HepG2 (cell line): ENCODE measurements at regions not wholly inside any gene's neighbourhood (a gene's known extent, or its start where the extent isn't known, plus 50 kb on each side); places are given as distances from the start of the nearest gene placed in this dataset.
A peak's percentile ranks its signal among the peaks of the same experiment; 100 is the strongest.

ENCODE experiments used
- ATAC-seq: fragments of 200-7000 bp; cut with Tn5 transposase; 3 replicates; pipeline ENCODE4 v1.9.1; 2020; ENCODE audit warnings: mild to moderate bottlenecking, moderate library complexity
- BruUV-seq: library from RNA; stranded (reverse); fragments of 400-500 nt; replicated peaks from 2 replicates; lab custom pipeline; 2021; lab: Mats Ljungman, UMichigan
- CTCF ChIA-PET: fragments of 300-600 bp; formaldehyde crosslinking; extraction: SDS; loops from one replicate; lab custom pipeline; 2021; ENCODE audit warnings: low total read pairs, inconsistent platforms, low intra/inter-chr PET ratio; lab: Yijun Ruan, JAX
- POLR2A ChIA-PET: fragments of 350-600 bp; sonication (Branson Sonifier 250); formaldehyde crosslinking; loops from one replicate; lab custom pipeline; 2020; ENCODE audit warnings: antibody characterized with exemption, inconsistent platforms; lab: Yijun Ruan, JAX
- DNase-seq: peaks from one replicate; pipeline ENCODE4 v3.0.0-alpha.2; 2015; ENCODE audit warnings: low spot score
- FAIRE-seq: peaks from 3 replicates; lab custom pipeline; 2011; peaks lifted over from hg19 to GRCh38; lab: Jason Lieb, UNC
- H2AFZ ChIP-seq: one replicate; pipeline ENCODE4 v1.6.1; 2011; ENCODE audit warnings: low read length, inconsistent platforms
- H3K27ac ChIP-seq: fragments of 300-600 bp; 3 replicates; pipeline ENCODE4 v1.8.0; 2011; ENCODE audit warnings: mixed run types, mild to moderate bottlenecking, mixed read lengths, low read length, inconsistent platforms; ENCODE audit not compliant: insufficient read depth; ENCODE audit errors: extremely low read length
- H3K27me3 ChIP-seq, 2 experiments: fragments of 200-600 bp in 1 of 2; 2 replicates in 1 of 2; 3 replicates in 1 of 2; pipeline versions ENCODE4 v1.6.0 to v1.8.0; 2011; ENCODE audit warnings: low read length in 2 of 2, mild to moderate bottlenecking in 2 of 2, moderate library complexity in 2 of 2, inconsistent platforms in 1 of 2; ENCODE audit not compliant: insufficient read depth in 2 of 2, control insufficient read depth in 1 of 2
- H3K36me3 ChIP-seq, 2 experiments: fragments of 200-600 bp in 1 of 2; replicated peaks in 1 of 2; 2 replicates in 1 of 2; 3 replicates in 1 of 2; pipeline versions ENCODE4 v1.5.1 to v1.8.0; 2011; ENCODE audit warnings: low read length in 2 of 2, inconsistent platforms in 1 of 2; ENCODE audit not compliant: insufficient read depth in 2 of 2, control insufficient read depth in 1 of 2
- H3K4me1 ChIP-seq: 2 replicates; pipeline ENCODE4 v1.5.1; 2012; ENCODE audit warnings: low read length, inconsistent platforms; ENCODE audit not compliant: insufficient read depth
- H3K4me2 ChIP-seq: 2 replicates; pipeline ENCODE4 v1.6.0; 2011; ENCODE audit warnings: low read depth, low read length, inconsistent platforms
- H3K4me3 ChIP-seq, 3 experiments: fragments of 200-600 bp in 1 of 3; sonication (generic), shearing (Covaris generic) in 1 of 3; replicated peaks in 1 of 3; 2 replicates each; pipeline ENCODE4 v1.5.1; 2011 to 2016; ENCODE audit warnings: low read length in 3 of 3, inconsistent platforms in 2 of 3, low read depth in 2 of 3, mild to moderate bottlenecking in 2 of 3, control low read depth in 1 of 3, mixed read lengths in 1 of 3; ENCODE audit not compliant: insufficient read depth in 1 of 3
- H3K79me2 ChIP-seq: one replicate; pipeline ENCODE4 v1.6.1; 2011; ENCODE audit warnings: low read length, inconsistent platforms; ENCODE audit not compliant: insufficient read depth
- H3K9ac ChIP-seq: 2 replicates; pipeline ENCODE4 v1.6.0; 2011; ENCODE audit warnings: mild to moderate bottlenecking, low read depth, low read length, inconsistent platforms; ENCODE audit not compliant: insufficient read depth
- H3K9me3 ChIP-seq: 2 replicates; pipeline ENCODE4 v1.5.1; 2012; ENCODE audit warnings: mild to moderate bottlenecking, low read length
- H4K20me1 ChIP-seq: 2 replicates; pipeline ENCODE4 v1.6.0; 2011; ENCODE audit warnings: inconsistent platforms, mild to moderate bottlenecking, low read length, moderate library complexity; ENCODE audit not compliant: insufficient read depth
- HBP1 ChIP-seq: IDR thresholded peaks from 2 replicates; pipeline ENCODE4 v1.6.1; 2016; ENCODE audit warnings: low read depth, control low read depth
- HMG20B ChIP-seq: conservative IDR thresholded peaks from 2 replicates; pipeline ENCODE4 v1.6.1; 2016; ENCODE audit warnings: missing genetic modification reagents, missing compliant biosample characterization
- IRX3 ChIP-seq: sonication (generic); formaldehyde crosslinking; IDR thresholded peaks from 2 replicates; pipeline ENCODE4 v1.8.1; 2023; ENCODE audit warnings: mild to moderate bottlenecking, low read depth, missing genetic modification reagents, borderline replicate concordance
- MIER2 ChIP-seq: IDR thresholded peaks from 2 replicates; pipeline ENCODE4 v1.6.1; 2016; ENCODE audit warnings: missing biosample characterization, missing genetic modification reagents
- MYC ChIP-seq: sonication (generic); formaldehyde crosslinking; IDR thresholded peaks from 2 replicates; pipeline ENCODE4 v1.9.0; 2021; ENCODE audit warnings: missing genetic modification reagents, borderline replicate concordance
- NKX3-1 ChIP-seq: sonication (generic); formaldehyde crosslinking; IDR thresholded peaks from 2 replicates; pipeline ENCODE4 v1.5.0; 2020; ENCODE audit warnings: missing genetic modification reagents
- SOX13 ChIP-seq, 3 experiments: fragments of 450-650 bp in 1 of 3; sonication (generic) in 1 of 3; formaldehyde crosslinking in 1 of 3; IDR thresholded peaks in 2 of 3; conservative IDR thresholded peaks in 1 of 3; 2 replicates each; pipeline versions ENCODE4 v1.5.0 to v1.6.1; 2016 to 2020; ENCODE audit warnings: antibody characterized with exemption in 1 of 3, mild to moderate bottlenecking in 1 of 3, missing compliant biosample characterization in 1 of 3, missing genetic modification reagents in 1 of 3, moderate library complexity in 1 of 3
- STAT5B ChIP-seq: sonication (generic); formaldehyde crosslinking; IDR thresholded peaks from 2 replicates; pipeline ENCODE4 v1.4.0; 2020; ENCODE audit warnings: missing genetic modification reagents
- ZC3H4 ChIP-seq: sonication (generic); formaldehyde crosslinking; IDR thresholded peaks from 2 replicates; pipeline ENCODE4 v1.4.0; 2020; ENCODE audit warnings: missing genetic modification reagents, borderline replicate concordance
- ZMYM4 ChIP-seq: sonication (generic); formaldehyde crosslinking; IDR thresholded peaks from 2 replicates; pipeline ENCODE4 v1.8.1; 2023; ENCODE audit warnings: mild to moderate bottlenecking, missing genetic modification reagents
- ZNF20 ChIP-seq: sonication (generic); formaldehyde crosslinking; IDR thresholded peaks from 2 replicates; pipeline ENCODE4 v1.4.0; 2020; ENCODE audit warnings: mild to moderate bottlenecking, moderate library complexity, missing genetic modification reagents
- ZNF674 ChIP-seq: sonication (generic); formaldehyde crosslinking; IDR thresholded peaks from 2 replicates; pipeline ENCODE4 v1.5.0; 2020; ENCODE audit warnings: low read depth, mild to moderate bottlenecking, missing genetic modification reagents
- ZNF746 ChIP-seq: sonication (generic); formaldehyde crosslinking; IDR thresholded peaks from 2 replicates; pipeline ENCODE4 v1.8.0; 2022; ENCODE audit warnings: mild to moderate bottlenecking, missing genetic modification reagents
- WGBS: methylation state at CpG from one replicate; pipeline ENCODE4 v1.1.6; 2017; ENCODE audit warnings: low lambda C conversion rate; 5-methylcytosine and 5-hydroxymethylcytosine counted together
- in situ Hi-C: cut with HindIII; loops from 2 replicates; pipeline ENCODE4 v1.10.0; 2017; ENCODE audit warnings: low pct_unique_long_range_greater_than_20kb; ENCODE audit not compliant: extremely low pct_ligation_motif_present
- intact Hi-C: fragments of 100-400 bp; cut with micrococcal nuclease; formaldehyde crosslinking; loops from one replicate; pipeline ENCODE4 v1.10.0; 2022; ENCODE audit not compliant: unreplicated experiment
- TF ChIP-seq, protein P1 (sequence below): sonication (generic); formaldehyde crosslinking; IDR thresholded peaks from 2 replicates; pipeline ENCODE4 v1.5.0; 2020; ENCODE audit warnings: mild to moderate bottlenecking, missing genetic modification reagents, borderline replicate concordance
- TF ChIP-seq, protein P2 (sequence below): IDR thresholded peaks from 2 replicates; pipeline ENCODE4 v1.4.0; 2020; ENCODE audit warnings: mild to moderate bottlenecking, missing genetic modification reagents
- TF ChIP-seq, protein P3 (sequence below): sonication (generic); formaldehyde crosslinking; IDR thresholded peaks from 2 replicates; pipeline ENCODE4 v1.8.1; 2023; ENCODE audit warnings: mild to moderate bottlenecking, missing genetic modification reagents

DNA sequence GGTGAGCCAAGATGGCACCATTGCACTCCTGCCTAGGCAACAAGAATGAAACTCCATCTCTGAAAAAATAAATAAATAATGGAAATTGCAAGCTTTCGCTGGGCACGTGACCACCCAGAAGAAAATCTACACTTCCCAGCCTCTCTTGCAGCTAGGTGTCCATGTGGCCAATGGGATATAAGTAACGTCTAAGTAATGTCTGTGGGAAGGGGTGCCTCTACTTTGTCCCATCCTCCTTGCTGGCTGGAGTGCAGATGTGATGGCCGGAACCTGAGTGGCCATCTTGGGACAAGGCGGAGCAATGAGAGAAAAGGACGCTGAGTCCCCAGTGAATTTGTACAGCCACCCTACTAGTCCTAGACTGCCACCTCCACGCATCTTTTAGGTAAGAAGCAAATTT lies 99.8 kb upstream of the PTPN1 start:
- Histone ChIP-seq H3K27me3 (no peaks in the 10 kb centered on the region), H3K36me3 (no peaks in the 10 kb centered on the region), H3K9me3 (no peaks in the 10 kb centered on the region), H3K4me2 (no peak overlapping the region), H2AFZ (no peak overlapping the region), H4K20me1 (no peaks in the 10 kb centered on the region), H3K79me2 (no peaks in the 10 kb centered on the region), H3K9ac (no peak overlapping the region), H3K4me3 (no peak overlapping the region), H3K27ac (no peak overlapping the region), H3K4me1 (peaks cover 91% of the 10 kb centered on the region)
- no peak for DNase-seq
- in situ Hi-C loops = no loop called here
- ChIA-PET CTCF (no interaction called here), POLR2A (interaction anchor here (1.3 to 1.9 kb wide), 3 partner anchors 11 to 20 kb away, joined by 4 to 11 read pairs (median 7); no protein-coding TSS in a partner anchor)
- no TSS peak for BruUV-seq
- intact Hi-C loops = no loop called here
- no peak for FAIRE-seq
- no peak for ATAC-seq
- 96% methylated on average over 7 of the region's 7 CpGs for WGBS
- TF ChIP-seq, protein P1, sequence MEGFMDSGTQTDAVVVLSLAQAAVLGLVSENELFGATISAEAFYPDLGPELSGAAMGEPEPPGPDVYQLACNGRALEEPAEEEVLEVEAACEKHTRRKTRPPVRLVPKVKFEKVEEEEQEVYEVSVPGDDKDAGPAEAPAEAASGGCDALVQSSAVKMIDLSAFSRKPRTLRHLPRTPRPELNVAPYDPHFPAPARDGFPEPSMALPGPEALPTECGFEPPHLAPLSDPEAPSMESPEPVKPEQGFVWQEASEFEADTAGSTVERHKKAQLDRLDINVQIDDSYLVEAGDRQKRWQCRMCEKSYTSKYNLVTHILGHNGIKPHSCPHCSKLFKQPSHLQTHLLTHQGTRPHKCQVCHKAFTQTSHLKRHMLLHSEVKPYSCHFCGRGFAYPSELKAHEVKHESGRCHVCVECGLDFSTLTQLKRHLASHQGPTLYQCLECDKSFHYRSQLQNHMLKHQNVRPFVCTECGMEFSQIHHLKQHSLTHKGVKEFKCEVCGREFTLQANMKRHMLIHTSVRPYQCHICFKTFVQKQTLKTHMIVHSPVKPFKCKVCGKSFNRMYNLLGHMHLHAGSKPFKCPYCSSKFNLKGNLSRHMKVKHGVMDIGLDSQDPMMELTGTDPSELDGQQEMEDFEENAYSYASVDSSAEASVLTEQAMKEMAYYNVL (CRISPR knock-in tag) = no peak
- TF ChIP-seq MIER2 (CRISPR knock-in tag) (no peak), SOX13 (IDR thresholded peaks at IDR 0.05) (no peak), SOX13 (CRISPR knock-in tag; conservative IDR thresholded peaks at IDR 0.05 in 1 of 2, IDR thresholded peaks at IDR 0.05 in 1 of 2) (no peak), IRX3 (no peak), MYC (CRISPR knock-in tag) (no peak), HBP1 (CRISPR knock-in tag) (no peak), NKX3-1 (CRISPR knock-in tag) (no peak), ZMYM4 (0 out of 2 replicates have a peak, but pooled peaks have one; percentile 24), ZNF20 (CRISPR knock-in tag) (no peak), ZC3H4 (CRISPR knock-in tag) (no peak), HMG20B (CRISPR knock-in tag) (no peak), ZNF674 (CRISPR knock-in tag) (no peak), STAT5B (CRISPR knock-in tag) (no peak), ZNF746 (0 out of 2 replicates have a peak, but pooled peaks have one; percentile 32)
- TF ChIP-seq, protein P2, sequence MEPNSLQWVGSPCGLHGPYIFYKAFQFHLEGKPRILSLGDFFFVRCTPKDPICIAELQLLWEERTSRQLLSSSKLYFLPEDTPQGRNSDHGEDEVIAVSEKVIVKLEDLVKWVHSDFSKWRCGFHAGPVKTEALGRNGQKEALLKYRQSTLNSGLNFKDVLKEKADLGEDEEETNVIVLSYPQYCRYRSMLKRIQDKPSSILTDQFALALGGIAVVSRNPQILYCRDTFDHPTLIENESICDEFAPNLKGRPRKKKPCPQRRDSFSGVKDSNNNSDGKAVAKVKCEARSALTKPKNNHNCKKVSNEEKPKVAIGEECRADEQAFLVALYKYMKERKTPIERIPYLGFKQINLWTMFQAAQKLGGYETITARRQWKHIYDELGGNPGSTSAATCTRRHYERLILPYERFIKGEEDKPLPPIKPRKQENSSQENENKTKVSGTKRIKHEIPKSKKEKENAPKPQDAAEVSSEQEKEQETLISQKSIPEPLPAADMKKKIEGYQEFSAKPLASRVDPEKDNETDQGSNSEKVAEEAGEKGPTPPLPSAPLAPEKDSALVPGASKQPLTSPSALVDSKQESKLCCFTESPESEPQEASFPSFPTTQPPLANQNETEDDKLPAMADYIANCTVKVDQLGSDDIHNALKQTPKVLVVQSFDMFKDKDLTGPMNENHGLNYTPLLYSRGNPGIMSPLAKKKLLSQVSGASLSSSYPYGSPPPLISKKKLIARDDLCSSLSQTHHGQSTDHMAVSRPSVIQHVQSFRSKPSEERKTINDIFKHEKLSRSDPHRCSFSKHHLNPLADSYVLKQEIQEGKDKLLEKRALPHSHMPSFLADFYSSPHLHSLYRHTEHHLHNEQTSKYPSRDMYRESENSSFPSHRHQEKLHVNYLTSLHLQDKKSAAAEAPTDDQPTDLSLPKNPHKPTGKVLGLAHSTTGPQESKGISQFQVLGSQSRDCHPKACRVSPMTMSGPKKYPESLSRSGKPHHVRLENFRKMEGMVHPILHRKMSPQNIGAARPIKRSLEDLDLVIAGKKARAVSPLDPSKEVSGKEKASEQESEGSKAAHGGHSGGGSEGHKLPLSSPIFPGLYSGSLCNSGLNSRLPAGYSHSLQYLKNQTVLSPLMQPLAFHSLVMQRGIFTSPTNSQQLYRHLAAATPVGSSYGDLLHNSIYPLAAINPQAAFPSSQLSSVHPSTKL = no peak
- TF ChIP-seq, protein P3, sequence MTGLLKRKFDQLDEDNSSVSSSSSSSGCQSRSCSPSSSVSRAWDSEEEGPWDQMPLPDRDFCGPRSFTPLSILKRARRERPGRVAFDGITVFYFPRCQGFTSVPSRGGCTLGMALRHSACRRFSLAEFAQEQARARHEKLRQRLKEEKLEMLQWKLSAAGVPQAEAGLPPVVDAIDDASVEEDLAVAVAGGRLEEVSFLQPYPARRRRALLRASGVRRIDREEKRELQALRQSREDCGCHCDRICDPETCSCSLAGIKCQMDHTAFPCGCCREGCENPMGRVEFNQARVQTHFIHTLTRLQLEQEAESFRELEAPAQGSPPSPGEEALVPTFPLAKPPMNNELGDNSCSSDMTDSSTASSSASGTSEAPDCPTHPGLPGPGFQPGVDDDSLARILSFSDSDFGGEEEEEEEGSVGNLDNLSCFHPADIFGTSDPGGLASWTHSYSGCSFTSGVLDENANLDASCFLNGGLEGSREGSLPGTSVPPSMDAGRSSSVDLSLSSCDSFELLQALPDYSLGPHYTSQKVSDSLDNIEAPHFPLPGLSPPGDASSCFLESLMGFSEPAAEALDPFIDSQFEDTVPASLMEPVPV (CRISPR knock-in tag) = no peak
